Astrocyte of the spinal cord (primary cell): ENCODE measurements at regions not wholly inside any gene's neighbourhood (a gene's known extent, or its start where the extent isn't known, plus 50 kb on each side); places are given as distances from the start of the nearest gene placed in this dataset.

Experiments
- DNase-seq: peaks from one replicate; pipeline ENCODE4 v3.0.0; 2011; ENCODE audit warnings: low read depth, low spot score
- H3K4me3 ChIP-seq: 2 replicates; pipeline ENCODE4 v1.5.1; 2011; ENCODE audit warnings: low read depth, mild to moderate bottlenecking, low read length, moderate library complexity
- CTCF ChIP-seq: IDR thresholded peaks from 2 replicates; pipeline ENCODE4 v1.5.1; 2012; ENCODE audit warnings: low read depth, mild to moderate bottlenecking, low read length, inconsistent platforms
- in situ Hi-C: cut with HindIII; loops from 2 replicates; pipeline ENCODE4 v1.10.0; 2017; ENCODE audit warnings: low sequenced_read_pairs

- no peak for DNase-seq
- no peak for TF ChIP-seq CTCF
- in situ Hi-C loops, result no loop called here
- H3K4me3 ChIP-seq, result no peak overlapping the region
These were observed 63.3 kb upstream of the TRPC3 start for GRCh38 chr4:122015203-122015602.

GRCh38 chr4:122012735-122013134 lies 60.9 kb upstream of the TRPC3 start:
- no peak for DNase-seq
- TF ChIP-seq CTCF, result no peak

GRCh38 chr4:122010610-122011009 lies 58.8 kb upstream of the TRPC3 start:
- peak; percentile 67 for DNase-seq
- no peak overlapping the region for H3K4me3 ChIP-seq
- in situ Hi-C loops, result no loop called here
- no peak for TF ChIP-seq CTCF

More at GRCh38 chr4:122012735-122013134, 60.9 kb upstream of the TRPC3 start:
- no peak overlapping the region for H3K4me3 ChIP-seq
- in situ Hi-C loops, result no loop called here

- DNase-seq, result no peak
- H3K4me3 ChIP-seq, result no peak overlapping the region
- in situ Hi-C loops, result no loop called here
- TF ChIP-seq CTCF, result no peak
These were observed 57.7 kb upstream of the TRPC3 start for GRCh38 chr4:122009524-122009923.

- DNase-seq, result no peak
- no peak for TF ChIP-seq CTCF
- in situ Hi-C loops, result no loop called here
- H3K4me3 ChIP-seq, result no peak overlapping the region
These were observed 55.2 kb upstream of the TRPC3 start for GRCh38 chr4:122007016-122007415.

GRCh38 chr4:122005064-122005755 lies 53.4 kb upstream of the TRPC3 start:
- in situ Hi-C loops, result no loop called here
- H3K4me3 ChIP-seq, result no peak overlapping the region
- DNase-seq, result peak; percentile 67
- TF ChIP-seq CTCF, result no peak
